CD4-positive, alpha-beta T cell treated with Interleukin-15 for 4 hours (primary cell): ENCODE measurements at regions not wholly inside any gene's neighbourhood (a gene's known extent, or its start where the extent isn't known, plus 50 kb on each side); places are given as distances from the start of the nearest gene placed in this dataset.

Experiments used
- DNase-seq: peaks from one replicate; pipeline ENCODE4 v3.0.0-alpha.2; 2020; ENCODE audit warnings: low spot score

DNA sequence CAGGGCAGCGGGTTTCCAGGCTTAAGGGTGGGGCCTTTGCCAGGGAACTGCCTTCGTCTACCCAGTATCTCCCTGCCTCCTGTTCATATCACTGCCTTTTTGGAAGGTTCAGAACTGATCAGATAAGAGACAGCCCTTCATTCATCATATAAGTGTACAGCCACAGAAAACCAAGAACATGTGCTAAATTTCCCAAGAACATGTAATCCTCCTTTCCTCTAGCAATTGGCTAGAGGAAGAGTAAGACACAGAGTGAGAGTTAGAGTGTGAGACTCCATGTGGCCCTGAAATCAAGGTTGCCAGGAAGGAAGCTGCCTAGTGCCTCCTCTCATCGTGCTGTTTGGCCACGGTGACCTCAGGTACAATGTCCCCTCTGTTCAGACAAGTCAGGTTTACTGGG is 770.9 kb downstream of the TNS3 start:
- no peak for DNase-seq

DNA sequence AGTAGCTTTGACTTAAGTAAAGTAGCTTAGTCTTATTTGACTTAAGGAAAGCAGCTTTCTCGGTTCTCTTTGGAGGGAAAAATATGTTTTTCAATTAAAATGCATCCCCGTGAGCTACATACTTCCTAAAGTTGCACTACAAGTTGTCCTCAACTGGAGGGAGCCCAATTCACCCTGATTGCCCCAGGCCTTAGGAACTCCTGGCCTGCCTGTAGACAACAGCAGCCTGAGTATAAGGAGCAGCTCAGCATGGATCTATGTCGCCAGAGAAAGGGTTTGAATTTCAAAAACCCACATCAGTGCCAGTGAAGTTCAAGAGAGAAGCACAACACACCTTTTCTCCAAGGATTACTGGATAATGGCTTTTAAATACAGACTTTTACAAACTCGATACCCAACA is 772.0 kb downstream of the TNS3 start:
- no peak for DNase-seq

GRCh38 chr7:46806856-46807255 is 775.1 kb downstream of the TNS3 start:
- no peak for DNase-seq

DNA sequence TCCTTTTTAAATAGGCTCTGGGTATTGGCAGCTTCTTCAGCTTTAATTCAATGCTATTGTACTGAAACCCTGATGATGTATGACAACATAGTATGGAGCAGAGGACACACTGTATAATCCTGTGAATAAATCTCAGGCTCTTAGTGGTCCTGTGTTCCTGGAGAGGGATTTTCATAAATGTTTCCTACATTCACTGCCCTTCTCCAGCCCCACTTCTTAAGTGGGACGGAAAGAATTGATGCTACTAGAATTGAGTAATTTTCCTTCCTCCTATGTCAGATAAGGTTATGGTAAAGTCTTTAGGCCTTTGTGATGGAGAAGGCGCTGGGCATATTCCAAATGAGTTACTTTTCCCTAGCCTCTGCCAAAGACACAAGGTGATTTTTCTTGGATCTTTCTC is 779.4 kb downstream of the TNS3 start:
- no peak for DNase-seq

DNA sequence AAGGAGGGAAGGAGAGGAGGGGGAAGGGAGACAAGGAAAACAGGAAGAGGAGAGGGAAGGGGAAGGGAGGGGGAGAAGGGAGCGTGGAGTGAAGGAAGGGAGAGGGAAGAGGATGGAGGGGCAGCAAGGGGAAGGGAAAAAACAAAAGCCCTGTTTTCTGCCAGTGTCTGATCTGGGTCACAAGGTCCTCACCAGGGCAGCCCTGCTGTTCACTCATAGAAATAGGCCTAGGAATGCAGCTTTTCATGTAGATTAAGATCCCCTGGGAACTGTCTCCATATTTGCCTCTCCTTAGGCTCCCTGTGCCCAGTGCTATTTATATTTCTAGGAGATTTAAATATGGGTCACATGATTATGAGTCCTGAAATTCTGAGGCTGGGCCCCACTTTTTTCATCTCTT is 790.7 kb downstream of the TNS3 start:
- DNase-seq, result no peak

GRCh38 chr7:46786995-46787394 is 794.9 kb downstream of the TNS3 start:
- no peak for DNase-seq

GRCh38 chr7:46786221-46786954 is 795.5 kb downstream of the TNS3 start:
- DNase-seq, result no peak

GRCh38 chr7:46784732-46785131 is 797.2 kb downstream of the TNS3 start:
- no peak for DNase-seq

- no peak for DNase-seq
Measured at GRCh38 chr7:46781901-46782439, 799.9 kb downstream of the TNS3 start.

GRCh38 chr7:46776790-46777189 is 805.1 kb downstream of the TNS3 start:
- DNase-seq, result no peak

DNA sequence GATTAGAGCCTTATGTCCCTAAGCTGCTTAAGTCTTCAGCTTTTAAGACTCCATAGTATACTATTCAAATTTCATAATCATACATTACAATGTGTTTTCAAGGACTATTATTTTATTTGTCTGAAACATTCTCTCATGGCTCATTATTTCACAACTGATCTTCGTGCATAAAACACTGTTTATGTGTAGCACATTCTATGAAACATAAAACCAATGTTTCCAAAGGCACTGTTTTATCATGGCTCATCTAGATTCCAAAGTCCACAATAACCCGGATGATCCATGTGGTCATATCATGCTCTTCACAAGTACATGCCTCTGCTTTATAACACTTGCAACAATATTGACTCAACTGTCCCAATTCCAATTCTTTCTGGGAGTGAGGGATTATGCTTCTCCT is 806.1 kb downstream of the TNS3 start:
- no peak for DNase-seq

- no peak for DNase-seq
Measured at GRCh38 chr7:46775020-46775419, 806.9 kb downstream of the TNS3 start.

GRCh38 chr7:46774515-46774914 is 807.4 kb downstream of the TNS3 start:
- no peak for DNase-seq

DNA sequence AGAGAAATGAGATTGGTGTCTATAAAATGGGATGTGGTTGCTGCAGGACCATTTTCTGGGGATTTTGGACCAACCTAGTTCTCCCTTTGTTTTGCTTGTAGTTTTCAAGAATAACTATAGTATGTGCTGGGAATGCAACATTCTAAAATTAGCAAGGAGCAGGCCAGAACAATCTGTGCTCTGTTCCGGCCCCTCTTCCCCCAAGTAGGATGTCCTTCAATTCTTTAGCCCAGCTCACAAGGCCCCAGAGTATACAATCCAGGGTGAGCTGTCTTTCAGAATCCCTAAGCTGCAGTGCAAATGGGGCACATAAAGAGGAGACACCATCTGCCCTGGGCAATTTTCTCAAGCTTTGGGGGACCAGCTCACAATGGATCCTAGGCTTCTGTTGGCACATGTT is 809.1 kb downstream of the TNS3 start:
- no peak for DNase-seq

DNA sequence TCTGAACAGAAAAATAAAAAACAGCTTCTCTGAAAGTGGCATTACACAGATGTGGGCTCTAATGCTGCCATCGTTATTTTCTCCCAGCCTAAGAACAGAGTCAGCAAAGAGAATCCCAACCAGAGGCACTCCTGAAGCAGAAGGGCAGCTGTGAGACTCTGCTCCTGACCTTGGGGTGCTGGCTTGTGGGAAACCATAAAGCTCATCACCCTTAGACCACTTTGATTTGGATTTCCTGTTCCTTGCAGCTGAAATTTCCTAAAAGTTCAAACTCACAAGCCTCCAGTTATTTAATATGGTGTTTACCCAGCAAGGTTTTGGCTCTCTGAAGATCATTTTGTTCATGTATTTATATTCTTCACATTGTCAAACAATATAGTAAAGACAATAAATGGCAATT is 814.8 kb downstream of the TNS3 start:
- no peak for DNase-seq

- DNase-seq, result no peak
Measured at GRCh38 chr7:46764100-46764936, 817.6 kb downstream of the TNS3 start.

GRCh38 chr7:46763344-46763743 is 818.6 kb downstream of the TNS3 start:
- no peak for DNase-seq

DNA sequence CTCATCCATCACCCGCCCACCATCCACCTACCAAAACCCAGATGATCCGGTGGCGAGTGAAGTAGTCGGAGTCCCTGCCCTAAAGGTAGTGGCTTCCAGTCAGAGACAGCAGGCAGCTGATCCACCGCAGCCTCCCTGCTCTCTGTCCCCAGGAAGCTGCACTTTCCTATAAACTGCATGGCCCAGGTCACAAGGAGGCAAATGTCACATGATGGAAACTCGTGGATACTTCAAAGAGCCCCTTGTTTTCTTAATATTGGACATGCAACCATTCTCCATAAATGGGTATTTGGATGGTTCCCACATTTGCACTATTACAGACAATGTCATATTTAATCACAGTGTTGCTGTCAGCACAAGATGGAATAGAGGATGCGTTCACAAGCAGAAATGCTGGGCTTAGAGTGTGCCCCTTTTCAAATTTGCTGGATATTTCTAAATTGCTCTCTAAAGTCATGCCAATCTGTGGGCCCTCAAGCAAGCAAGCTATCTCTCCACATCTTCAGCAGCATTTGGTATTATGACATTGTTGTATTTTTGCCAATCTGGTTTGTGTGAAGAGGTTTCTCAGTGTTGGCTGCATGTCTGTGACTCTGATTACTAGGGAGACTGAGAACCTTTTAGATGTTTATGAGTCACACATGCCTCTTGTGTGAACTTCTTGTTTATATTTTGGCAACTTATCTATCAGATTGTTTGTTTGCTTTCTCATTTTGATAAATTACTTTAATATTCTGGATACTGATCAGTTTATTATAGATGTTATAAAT is 822.0 kb downstream of the TNS3 start:
- DNase-seq, result no peak

DNA sequence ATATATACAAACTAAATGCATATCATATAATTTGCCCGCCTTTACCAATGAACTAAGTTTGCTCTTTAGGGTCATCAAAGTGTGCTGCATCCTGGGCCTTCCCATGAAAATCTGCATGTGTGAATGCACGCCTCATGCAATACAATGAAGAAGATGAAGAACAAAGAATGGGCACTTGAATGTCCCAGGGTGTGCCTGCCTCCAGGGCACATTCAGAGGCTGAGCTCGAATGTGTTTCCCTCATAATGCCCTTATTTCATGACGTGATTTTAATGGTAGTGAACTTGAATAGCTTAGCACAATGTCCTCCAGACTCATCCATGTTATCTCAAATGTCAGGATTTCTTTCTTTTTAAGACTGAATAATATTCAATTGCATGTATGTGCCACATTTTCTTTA is 824.9 kb downstream of the TNS3 start:
- DNase-seq, result no peak

GRCh38 chr7:46756256-46756655 is 825.7 kb downstream of the TNS3 start:
- DNase-seq, result no peak

DNA sequence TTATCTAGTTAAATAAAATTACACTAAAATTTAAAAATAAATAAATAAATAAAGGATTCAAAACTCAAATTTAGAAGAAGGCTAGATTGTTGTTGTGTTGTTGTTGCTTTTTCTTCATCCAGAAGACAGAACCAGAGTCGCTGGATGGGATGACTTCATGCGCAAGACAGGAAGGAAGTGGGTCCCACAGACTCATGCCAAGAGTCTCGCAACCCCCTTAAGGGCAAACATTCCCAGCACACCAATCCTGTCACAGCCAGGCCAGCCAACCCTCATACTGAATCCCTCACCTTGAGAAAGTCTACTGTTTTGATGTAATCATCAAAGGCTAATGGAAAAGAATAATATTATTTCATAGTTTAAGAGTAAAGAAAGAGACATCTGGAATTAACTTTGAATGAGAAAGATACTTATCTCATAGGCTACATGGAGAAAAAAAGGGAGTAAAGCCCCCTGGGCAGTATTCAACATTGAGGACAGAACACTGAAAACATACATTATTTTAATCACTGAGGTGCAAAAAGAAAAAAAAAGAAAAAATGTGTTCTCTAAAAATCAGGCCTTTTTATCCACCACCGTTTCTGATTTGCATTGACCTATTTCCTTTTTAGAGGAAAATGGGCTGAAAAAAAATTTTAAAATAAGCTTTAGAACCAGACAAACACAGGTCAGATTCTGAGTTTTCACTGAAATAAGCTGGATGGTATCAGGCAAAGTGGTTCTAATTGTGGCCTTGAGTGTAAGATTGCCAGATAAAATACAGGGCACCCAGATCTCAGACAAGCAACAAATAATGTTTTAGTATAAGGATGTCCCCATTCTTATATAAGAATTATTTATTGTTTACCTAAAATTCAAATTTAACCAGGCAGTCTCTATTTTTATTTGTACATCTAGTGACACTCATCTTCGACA is 826.5 kb downstream of the TNS3 start:
- no peak for DNase-seq
